Neural progenitor cell (in vitro differentiated cells): ENCODE measurements at regions not wholly inside any gene's neighbourhood (a gene's known extent, or its start where the extent isn't known, plus 50 kb on each side); places are given as distances from the start of the nearest gene placed in this dataset.

Experiments used
- DNase-seq: peaks from one replicate; pipeline ENCODE4 v3.0.0-alpha.2; 2016; ENCODE audit warnings: low spot score
- H2AFZ ChIP-seq: fragments of 200-600 bp; sonication (generic); replicated peaks from 2 replicates; pipeline ENCODE4 v1.6.1; 2016; ENCODE audit warnings: antibody characterized with exemption
- H3F3A ChIP-seq: fragments of 200-600 bp; sonication (generic); 2 replicates; pipeline ENCODE4 v1.6.1; 2016; ENCODE audit warnings: antibody characterized with exemption, low read depth
- H3K27ac ChIP-seq: fragments of 200-600 bp; sonication (generic); 2 replicates; pipeline ENCODE4 v1.5.1; 2016; ENCODE audit warnings: mild to moderate bottlenecking
- H3K27me3 ChIP-seq: fragments of 200-600 bp; sonication (generic); 2 replicates; pipeline ENCODE4 v1.6.1; 2016; ENCODE audit warnings: mild to moderate bottlenecking, moderate library complexity
- H3K36me3 ChIP-seq: fragments of 200-600 bp; sonication (generic); 2 replicates; pipeline ENCODE4 v1.5.1; 2016
- H3K4me1 ChIP-seq: fragments of 200-600 bp; sonication (generic); 2 replicates; pipeline ENCODE4 v1.6.1; 2016; ENCODE audit warnings: mixed run types
- H3K4me2 ChIP-seq: fragments of 200-600 bp; sonication (generic); 2 replicates; pipeline ENCODE4 v1.6.1; 2016
- H3K4me3 ChIP-seq: fragments of 200-600 bp; sonication (generic); 2 replicates; pipeline ENCODE4 v1.5.1; 2016
- H3K79me2 ChIP-seq: fragments of 200-600 bp; sonication (generic); 2 replicates; pipeline ENCODE4 v1.6.1; 2016; ENCODE audit warnings: low read depth
- H3K9ac ChIP-seq: fragments of 200-600 bp; sonication (generic); 2 replicates; pipeline ENCODE4 v1.6.1; 2016
- H3K9me3 ChIP-seq: fragments of 200-600 bp; sonication (generic); 2 replicates; pipeline ENCODE4 v1.5.1; 2016; ENCODE audit warnings: low read depth
- H4K20me1 ChIP-seq: fragments of 200-600 bp; sonication (generic); 2 replicates; pipeline ENCODE4 v1.6.1; 2016; ENCODE audit warnings: low read depth
- H3K27ac Mint-ChIP-seq: 3 replicates; pipeline ENCODE4 v1.8.0; 2021; ENCODE audit warnings: mixed read lengths
- H3K27me3 Mint-ChIP-seq: 2 replicates; pipeline ENCODE4 v1.8.0; 2022; ENCODE audit warnings: low read depth, mild to moderate bottlenecking, inconsistent platforms, moderate library complexity, mixed read lengths; ENCODE audit not compliant: insufficient read depth
- H3K36me3 Mint-ChIP-seq: 3 replicates; pipeline ENCODE4 v1.8.0; 2021; ENCODE audit warnings: mixed read lengths
- H3K4me1 Mint-ChIP-seq: 3 replicates; pipeline ENCODE4 v1.8.0; 2021; ENCODE audit warnings: mixed read lengths
- H3K4me3 Mint-ChIP-seq: 3 replicates; pipeline ENCODE4 v1.8.0; 2021; ENCODE audit warnings: mild to moderate bottlenecking, moderate library complexity, mixed read lengths
- H3K9me3 Mint-ChIP-seq: 3 replicates; pipeline ENCODE4 v1.8.0; 2020; ENCODE audit warnings: mixed read lengths
- EZH2 ChIP-seq: fragments of 200-600 bp; sonication (generic); IDR thresholded peaks from 2 replicates; pipeline ENCODE4 v1.6.1; 2017; ENCODE audit warnings: antibody characterized with exemption, mild to moderate bottlenecking, moderate library complexity
- EZH2phosphoT487 ChIP-seq: fragments of 200-600 bp; sonication (generic); IDR thresholded peaks from 2 replicates; pipeline ENCODE4 v1.6.1; 2017; ENCODE audit warnings: antibody characterized with exemption
- TF ChIP-seq, protein P1 (sequence below): fragments of 200-600 bp; sonication (generic); IDR thresholded peaks from 2 replicates; pipeline ENCODE4 v1.5.1; 2017; ENCODE audit warnings: antibody characterized with exemption, mild to moderate bottlenecking

DNA sequence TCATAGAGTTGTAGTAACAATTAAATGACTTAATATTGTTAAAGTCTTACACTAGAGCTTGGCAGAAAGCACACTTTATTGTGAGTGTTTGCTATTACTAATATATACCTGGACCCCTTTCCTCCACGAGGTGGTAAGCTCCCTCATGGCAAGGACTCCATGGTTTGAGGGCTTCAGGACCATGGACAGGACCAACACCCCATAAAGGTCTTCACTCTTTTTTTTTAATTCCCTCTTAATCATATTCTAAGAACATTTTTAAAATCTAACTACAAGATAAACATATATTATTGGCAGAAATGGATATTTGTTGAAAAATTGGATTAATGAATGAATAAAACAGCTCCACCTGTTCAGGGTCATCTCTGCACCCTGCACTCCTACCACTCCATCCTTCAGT lies 154.5 kb downstream of the CBLN1 start:
- Histone ChIP-seq H3K27me3 (no peaks in the 10 kb centered on the region), H3K4me2 (no peak overlapping the region), H3K27ac (no peak overlapping the region), H3K4me1 (no peaks in the 10 kb centered on the region), H3K4me3 (no peak overlapping the region), H4K20me1 (peaks cover 4% of the 10 kb centered on the region), H3K9ac (no peak overlapping the region), H3K9me3 (no peaks in the 10 kb centered on the region), H3K79me2 (no peaks in the 10 kb centered on the region), H3K36me3 (no peaks in the 10 kb centered on the region), H3F3A (no peaks in the 10 kb centered on the region), H2AFZ (no peak overlapping the region)
- peaks cover 4% of the 10 kb centered on the region for H3K27me3 Mint-ChIP-seq
- DNase-seq, result peak; percentile 76
- TF ChIP-seq, protein P1, sequence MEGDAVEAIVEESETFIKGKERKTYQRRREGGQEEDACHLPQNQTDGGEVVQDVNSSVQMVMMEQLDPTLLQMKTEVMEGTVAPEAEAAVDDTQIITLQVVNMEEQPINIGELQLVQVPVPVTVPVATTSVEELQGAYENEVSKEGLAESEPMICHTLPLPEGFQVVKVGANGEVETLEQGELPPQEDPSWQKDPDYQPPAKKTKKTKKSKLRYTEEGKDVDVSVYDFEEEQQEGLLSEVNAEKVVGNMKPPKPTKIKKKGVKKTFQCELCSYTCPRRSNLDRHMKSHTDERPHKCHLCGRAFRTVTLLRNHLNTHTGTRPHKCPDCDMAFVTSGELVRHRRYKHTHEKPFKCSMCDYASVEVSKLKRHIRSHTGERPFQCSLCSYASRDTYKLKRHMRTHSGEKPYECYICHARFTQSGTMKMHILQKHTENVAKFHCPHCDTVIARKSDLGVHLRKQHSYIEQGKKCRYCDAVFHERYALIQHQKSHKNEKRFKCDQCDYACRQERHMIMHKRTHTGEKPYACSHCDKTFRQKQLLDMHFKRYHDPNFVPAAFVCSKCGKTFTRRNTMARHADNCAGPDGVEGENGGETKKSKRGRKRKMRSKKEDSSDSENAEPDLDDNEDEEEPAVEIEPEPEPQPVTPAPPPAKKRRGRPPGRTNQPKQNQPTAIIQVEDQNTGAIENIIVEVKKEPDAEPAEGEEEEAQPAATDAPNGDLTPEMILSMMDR, result no peak
- TF ChIP-seq EZH2phosphoT487 (no peak), EZH2 (no peak)
- H3K36me3 Mint-ChIP-seq, result no peaks in the 10 kb centered on the region
- no peaks in the 10 kb centered on the region for H3K4me1 Mint-ChIP-seq
- H3K4me3 Mint-ChIP-seq, result no peak overlapping the region
- no peaks in the 10 kb centered on the region for H3K9me3 Mint-ChIP-seq
- H3K27ac Mint-ChIP-seq, result no peak overlapping the region

DNA sequence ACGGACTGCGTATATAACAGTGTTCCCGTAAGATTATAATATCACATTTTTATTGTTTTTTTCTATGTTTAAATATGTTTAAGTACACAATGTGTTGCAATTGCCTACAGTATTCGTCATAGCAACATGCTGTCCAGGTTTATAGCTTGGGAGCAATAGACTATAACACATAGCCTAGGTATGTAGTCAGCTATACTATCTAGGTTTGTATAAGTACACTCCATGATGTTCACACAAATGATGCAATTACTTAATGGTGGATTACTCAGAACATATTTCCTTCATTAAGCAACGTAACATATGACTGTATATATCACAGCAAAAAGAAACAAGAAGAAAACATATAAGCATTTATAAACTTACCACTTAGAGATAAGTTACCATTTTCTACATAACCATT lies 160.0 kb downstream of the CBLN1 start:
- Histone ChIP-seq H2AFZ (no peak overlapping the region), H3K27me3 (no peaks in the 10 kb centered on the region), H3K27ac (no peak overlapping the region), H3K4me3 (no peak overlapping the region), H3K9ac (no peak overlapping the region), H3F3A (no peaks in the 10 kb centered on the region), H3K36me3 (no peaks in the 10 kb centered on the region), H3K9me3 (no peaks in the 10 kb centered on the region), H3K79me2 (no peaks in the 10 kb centered on the region), H3K4me1 (no peaks in the 10 kb centered on the region), H3K4me2 (no peak overlapping the region), H4K20me1 (no peaks in the 10 kb centered on the region)
- no peak overlapping the region for H3K27ac Mint-ChIP-seq
- H3K9me3 Mint-ChIP-seq, result no peaks in the 10 kb centered on the region
- H3K27me3 Mint-ChIP-seq, result peaks cover 13% of the 10 kb centered on the region
- no peaks in the 10 kb centered on the region for H3K36me3 Mint-ChIP-seq
- H3K4me3 Mint-ChIP-seq, result no peak overlapping the region
- TF ChIP-seq EZH2 (no peak), EZH2phosphoT487 (no peak)
- TF ChIP-seq, protein P1, result no peak
- no peaks in the 10 kb centered on the region for H3K4me1 Mint-ChIP-seq
- no peak for DNase-seq

- H3K9ac ChIP-seq, result no peak overlapping the region
- peaks cover 13% of the 10 kb centered on the region for H3K27me3 Mint-ChIP-seq
- H3K36me3 ChIP-seq, result no peaks in the 10 kb centered on the region
- H3K4me3 ChIP-seq, result no peak overlapping the region
- no peaks in the 10 kb centered on the region for H3K36me3 Mint-ChIP-seq
- no peaks in the 10 kb centered on the region for H3K9me3 Mint-ChIP-seq
- H3K27ac Mint-ChIP-seq, result no peak overlapping the region
- H3F3A ChIP-seq, result no peaks in the 10 kb centered on the region
- DNase-seq, result no peak
- no peak overlapping the region for H3K4me3 Mint-ChIP-seq
- H4K20me1 ChIP-seq, result no peaks in the 10 kb centered on the region
- H3K9me3 ChIP-seq, result no peaks in the 10 kb centered on the region
- H3K4me1 Mint-ChIP-seq, result no peaks in the 10 kb centered on the region
- H2AFZ ChIP-seq, result no peak overlapping the region
- TF ChIP-seq EZH2, result no peak
- TF ChIP-seq EZH2phosphoT487, result no peak
- TF ChIP-seq, protein P1, result no peak
- H3K79me2 ChIP-seq, result no peaks in the 10 kb centered on the region
- no peak overlapping the region for H3K4me2 ChIP-seq
- H3K27ac ChIP-seq, result no peak overlapping the region
- no peaks in the 10 kb centered on the region for H3K27me3 ChIP-seq
- no peaks in the 10 kb centered on the region for H3K4me1 ChIP-seq
Observed at GRCh38 chr16:49120631-49121030, 161.0 kb downstream of the CBLN1 start.

- H3K27ac Mint-ChIP-seq, result no peak overlapping the region
- no peaks in the 10 kb centered on the region for H3K36me3 Mint-ChIP-seq
- H3K4me3 ChIP-seq, result no peak overlapping the region
- H4K20me1 ChIP-seq, result no peaks in the 10 kb centered on the region
- H3F3A ChIP-seq, result no peaks in the 10 kb centered on the region
- DNase-seq, result no peak
- no peak overlapping the region for H3K4me3 Mint-ChIP-seq
- H3K79me2 ChIP-seq, result no peaks in the 10 kb centered on the region
- H3K36me3 ChIP-seq, result no peaks in the 10 kb centered on the region
- H3K4me1 Mint-ChIP-seq, result no peaks in the 10 kb centered on the region
- H3K27me3 Mint-ChIP-seq, result peaks cover 20% of the 10 kb centered on the region
- TF ChIP-seq EZH2phosphoT487 (no peak), EZH2 (no peak)
- TF ChIP-seq, protein P1, result no peak
- H3K9me3 ChIP-seq, result no peaks in the 10 kb centered on the region
- H2AFZ ChIP-seq, result no peak overlapping the region
- H3K27me3 ChIP-seq, result no peaks in the 10 kb centered on the region
- H3K27ac ChIP-seq, result no peak overlapping the region
- H3K4me2 ChIP-seq, result no peak overlapping the region
- no peaks in the 10 kb centered on the region for H3K9me3 Mint-ChIP-seq
- peaks cover 3% of the 10 kb centered on the region for H3K4me1 ChIP-seq
- H3K9ac ChIP-seq, result no peak overlapping the region
Observed at GRCh38 chr16:49116873-49117272, 164.8 kb downstream of the CBLN1 start.
